GM12872 (cell line): ENCODE measurements at regions not wholly inside any gene's neighbourhood (a gene's known extent, or its start where the extent isn't known, plus 50 kb on each side); places are given as distances from the start of the nearest gene placed in this dataset.

ENCODE experiments used
- CTCF ChIP-seq: IDR thresholded peaks from 3 replicates; pipeline ENCODE4 v1.5.1; 2011; ENCODE audit warnings: low read depth, mild to moderate bottlenecking, low read length, moderate library complexity; ENCODE audit not compliant: insufficient read depth

- no peak for TF ChIP-seq CTCF
Measured at GRCh38 chr10:36341471-36341870, 699.4 kb upstream of the FZD8 start.

- TF ChIP-seq CTCF: no peak
Measured at GRCh38 chr10:36336315-36336714, 694.2 kb upstream of the FZD8 start.

GRCh38 chr10:36333446-36333845 is 691.4 kb upstream of the FZD8 start:
- TF ChIP-seq CTCF: no peak

GRCh38 chr10:36332926-36333325 is 690.8 kb upstream of the FZD8 start:
- TF ChIP-seq CTCF: no peak

GRCh38 chr10:36331121-36331520 is 689.0 kb upstream of the FZD8 start:
- TF ChIP-seq CTCF: no peak

GRCh38 chr10:36325815-36326214 is 683.7 kb upstream of the FZD8 start:
- TF ChIP-seq CTCF: no peak

- no peak for TF ChIP-seq CTCF
Measured at GRCh38 chr10:36324831-36325230, 682.7 kb upstream of the FZD8 start.

GRCh38 chr10:36313142-36313541 is 671.0 kb upstream of the FZD8 start:
- TF ChIP-seq CTCF: no peak
